Muscle of back (tissue), 3 donors: ENCODE measurements at regions not wholly inside any gene's neighbourhood (a gene's known extent, or its start where the extent isn't known, plus 50 kb on each side); places are given as distances from the start of the nearest gene placed in this dataset.

Experiments
- DNase-seq, 3 donors: peaks; one replicate each; pipeline versions ENCODE4 v3.0.0 to v3.0.0-alpha.2; 2013

DNA sequence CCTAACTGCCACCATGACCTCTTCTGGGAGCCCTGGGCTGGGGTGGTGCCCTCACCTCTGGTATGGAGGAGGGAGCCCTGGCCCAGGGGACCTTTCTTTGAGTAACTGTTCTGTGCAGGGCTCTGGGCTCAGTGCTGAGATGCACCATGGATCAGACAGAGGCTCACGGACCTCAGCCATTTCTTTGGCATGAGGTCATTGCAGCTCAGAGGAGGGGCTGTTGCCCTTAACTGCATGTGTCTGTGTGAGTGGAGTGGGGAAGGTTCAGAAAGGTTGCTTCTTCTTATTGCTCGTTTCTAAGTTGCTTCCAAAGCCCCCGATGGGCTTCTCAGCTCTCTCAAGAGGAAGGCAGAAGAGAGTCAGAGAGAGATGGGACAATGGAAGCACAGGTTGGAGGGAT is 233.9 kb downstream of the RPS24 start:
- DNase-seq, result no peak

DNA sequence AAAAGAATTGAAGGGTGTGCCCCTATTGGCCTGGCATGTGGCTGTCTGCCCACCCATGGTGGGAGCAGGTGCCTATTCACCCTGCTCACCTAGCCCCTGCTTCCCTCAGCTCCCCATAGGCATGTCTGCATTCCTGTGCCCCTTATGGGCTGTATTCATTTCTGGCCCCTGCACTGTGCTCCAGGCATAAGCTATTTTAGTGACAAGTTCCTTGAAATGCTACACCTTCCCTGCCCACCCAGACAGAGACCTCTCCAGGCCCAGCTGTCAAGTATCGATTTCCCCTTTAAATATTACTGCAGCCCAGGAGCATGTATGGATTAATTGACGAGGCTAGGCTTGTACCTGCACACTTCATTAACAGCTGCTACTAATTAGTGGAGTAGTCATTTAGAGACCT is 235.4 kb downstream of the RPS24 start:
- DNase-seq, result no peak

DNA sequence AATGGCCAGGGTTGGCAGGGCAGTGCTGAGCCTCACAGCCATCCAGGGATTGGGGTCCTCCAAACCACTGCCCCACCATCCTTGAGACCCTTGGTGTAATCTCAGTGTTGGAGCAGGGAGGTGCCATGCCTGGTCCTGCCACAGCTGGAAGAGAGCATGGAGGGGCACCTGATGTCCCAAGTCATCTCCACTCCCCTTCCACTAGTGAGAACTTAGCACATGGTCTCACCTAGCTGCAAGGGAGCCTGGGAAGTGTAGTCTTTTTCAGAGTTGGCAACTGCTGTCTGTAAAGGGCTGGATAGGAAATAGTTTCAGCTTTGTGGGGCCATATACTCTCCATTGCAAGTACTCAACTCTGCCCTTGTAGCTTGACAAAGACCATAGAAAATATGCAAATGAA is 238.7 kb downstream of the RPS24 start:
- DNase-seq, result no peak

DNA sequence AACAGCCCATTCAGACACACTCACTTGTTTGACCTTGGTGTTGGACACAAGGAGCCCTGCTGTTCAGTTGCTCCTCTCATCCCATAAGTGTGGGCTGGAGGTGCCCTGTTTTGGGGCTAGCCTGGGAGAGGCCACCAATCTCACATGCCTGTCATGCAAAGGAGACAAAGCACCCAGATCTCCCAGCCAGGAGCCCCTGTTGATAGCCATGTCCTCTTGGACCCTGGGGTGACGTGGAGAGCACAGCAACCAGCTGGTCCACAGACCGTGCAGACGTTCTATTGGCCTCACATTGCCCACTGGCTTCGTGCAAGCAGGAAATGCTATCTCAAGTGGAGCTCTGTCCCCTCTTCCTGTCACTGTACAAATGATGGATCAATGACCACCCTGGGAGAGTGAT is 240.8 kb downstream of the RPS24 start:
- DNase-seq, result no peak

DNA sequence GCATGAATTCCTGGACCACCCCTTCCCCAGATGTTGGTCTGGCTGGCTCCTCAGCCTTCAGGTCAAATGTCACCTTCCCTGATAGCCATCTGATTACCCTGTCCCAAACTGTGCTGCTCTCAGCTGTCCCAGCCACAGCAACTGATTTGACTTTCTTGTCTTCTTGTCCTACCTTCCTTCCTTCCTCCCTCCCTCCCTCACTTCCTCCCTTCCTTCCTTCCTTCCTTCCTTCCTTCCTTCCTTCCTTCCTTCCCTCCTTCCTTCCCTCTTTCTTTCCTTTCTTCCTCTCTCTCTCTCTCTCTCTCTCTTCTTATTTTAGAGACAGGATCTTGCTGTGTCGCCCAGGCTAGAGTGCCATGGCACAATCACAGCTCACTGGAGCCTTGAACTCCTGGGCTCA is 242.5 kb downstream of the RPS24 start:
- DNase-seq, result no peak

DNA sequence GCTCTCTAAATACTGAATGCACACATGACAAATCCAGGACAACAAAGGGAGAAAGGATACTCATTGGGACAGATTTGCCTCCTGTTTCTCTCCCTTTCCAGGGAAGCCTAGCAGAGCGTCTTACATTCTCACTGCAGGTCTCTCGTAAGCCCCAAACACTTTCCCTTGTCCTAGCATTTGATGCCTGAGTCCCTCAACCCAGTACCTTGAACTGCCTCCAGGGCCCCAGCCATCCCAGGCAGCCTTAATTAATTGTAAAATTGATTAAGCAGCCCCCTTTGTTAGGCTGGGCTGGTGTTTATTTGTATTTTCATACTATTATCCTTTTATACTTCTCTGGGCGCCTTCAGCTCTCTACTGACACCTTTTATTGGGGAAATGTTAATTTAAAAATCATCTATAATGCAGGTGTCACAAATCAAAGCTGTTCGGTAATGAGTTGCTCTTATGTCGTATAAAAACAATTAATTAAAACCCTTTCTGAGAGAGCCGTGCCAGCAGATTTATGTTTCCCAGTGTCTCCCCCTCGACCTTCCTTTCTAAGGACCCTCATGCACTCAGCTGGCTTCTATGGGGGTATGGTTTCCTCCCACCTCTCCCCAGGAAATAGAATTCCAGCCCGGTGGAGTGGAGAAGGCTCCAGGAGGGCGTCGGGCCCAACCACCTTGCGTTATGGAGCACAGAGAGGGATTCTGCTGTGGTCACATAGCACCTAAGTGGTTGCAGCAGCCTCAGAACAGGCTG is 243.8 kb downstream of the RPS24 start:
- DNase-seq, result no peak

DNA sequence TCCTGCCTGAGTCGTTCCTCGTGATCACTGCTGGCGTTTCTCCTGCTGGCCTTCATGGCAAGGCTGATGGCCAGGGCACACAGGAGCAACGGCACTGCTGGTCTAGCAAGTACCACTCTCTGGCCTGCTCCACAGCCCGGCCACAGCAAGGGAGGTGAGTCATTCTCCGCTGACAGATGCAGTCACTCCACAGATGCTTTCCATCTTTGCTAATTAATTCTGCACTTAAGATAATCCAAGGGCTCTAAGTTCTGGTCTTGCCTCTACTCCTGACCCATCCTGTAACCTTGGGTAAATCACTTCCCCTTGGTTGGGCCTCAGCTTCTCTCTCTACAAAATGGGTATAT is 244.4 kb downstream of the RPS24 start:
- no peak for DNase-seq

DNA sequence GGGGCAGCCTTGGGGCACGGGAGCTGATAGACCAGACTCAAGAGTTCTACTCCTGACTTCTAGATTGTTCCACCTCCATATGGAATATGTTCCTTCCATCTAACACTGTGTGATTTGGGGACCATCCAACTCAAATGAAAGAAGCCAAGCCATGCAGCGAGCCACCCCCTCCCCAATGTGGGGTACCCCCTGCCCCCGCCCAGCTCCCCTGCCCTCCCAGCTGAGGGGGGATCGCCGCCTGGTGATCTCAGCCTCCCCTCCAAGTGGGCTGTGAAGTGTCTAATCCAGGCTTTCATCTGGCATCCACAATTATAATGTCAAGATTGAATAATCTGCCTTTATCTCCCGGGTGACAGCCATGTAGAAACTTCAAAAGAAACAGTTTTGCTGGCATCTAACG is 246.1 kb downstream of the RPS24 start:
- no peak for DNase-seq

DNA sequence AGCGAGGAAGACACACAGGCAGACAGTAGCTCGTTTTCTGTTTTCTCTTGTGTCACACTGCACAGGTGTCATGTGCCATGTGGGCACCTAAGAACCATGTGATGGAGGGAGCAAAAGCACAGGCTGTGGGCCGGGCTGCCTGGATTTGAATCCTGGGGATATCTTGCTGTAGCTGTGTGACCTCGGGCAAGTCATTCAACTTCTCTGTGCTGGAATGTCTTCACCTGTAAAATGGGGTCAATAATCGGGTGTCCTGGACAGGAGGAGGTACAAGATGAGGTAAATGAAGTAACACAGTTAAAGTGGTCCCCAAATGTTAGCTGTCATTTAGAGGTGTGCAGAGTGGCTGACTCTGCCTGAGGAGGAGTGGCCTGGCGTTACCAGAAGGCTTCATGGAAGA is 246.9 kb downstream of the RPS24 start:
- DNase-seq, result no peak

DNA sequence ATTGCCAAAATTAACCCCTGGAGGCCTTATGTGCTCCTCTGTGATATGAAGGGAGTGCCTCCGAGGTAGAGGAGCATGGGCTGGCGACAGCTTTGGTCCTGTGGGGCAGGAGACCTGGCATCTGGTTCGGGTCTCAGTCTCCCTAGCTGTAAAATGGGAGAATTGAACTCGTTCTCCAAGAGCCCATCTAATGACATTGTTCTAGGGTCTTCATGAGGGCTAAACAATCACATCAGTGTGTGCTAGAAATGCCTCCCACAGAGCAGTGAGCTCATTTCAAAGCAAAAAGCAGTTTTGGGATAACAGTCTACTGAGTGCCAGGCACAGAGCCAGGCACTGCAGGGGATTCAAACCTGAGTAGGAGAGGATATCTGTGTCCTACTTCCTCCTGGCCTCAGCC is 248.0 kb downstream of the RPS24 start:
- DNase-seq, result no peak

DNA sequence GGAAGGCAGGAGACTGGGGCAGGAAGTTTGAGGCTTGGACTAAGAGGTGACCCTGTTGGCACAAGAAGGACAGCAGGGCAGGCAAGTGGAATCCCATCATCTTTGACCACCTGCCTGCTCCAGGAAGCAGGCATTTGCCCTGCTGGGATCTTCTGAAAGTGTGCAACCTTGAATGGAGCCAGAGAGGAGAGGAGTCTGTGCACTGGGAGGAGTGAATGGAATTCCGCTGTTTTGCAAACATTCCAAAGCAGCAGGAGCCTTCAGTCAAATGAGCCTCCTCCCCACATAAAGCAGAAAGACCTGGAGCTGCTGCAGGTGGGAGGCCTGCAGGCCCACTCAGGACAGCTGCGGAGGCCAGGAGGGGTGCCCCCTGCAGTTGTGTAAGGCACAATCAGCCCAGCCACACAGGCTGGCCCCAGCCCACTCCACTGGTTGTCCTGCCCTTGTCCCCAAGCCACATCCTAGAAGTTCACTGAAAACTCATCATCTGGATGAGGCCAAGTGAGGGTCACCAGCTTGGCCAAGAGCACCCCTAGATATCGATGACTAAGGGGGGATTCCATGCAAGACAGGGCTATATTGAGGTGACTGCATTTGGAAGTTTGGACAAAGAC is 249.5 kb downstream of the RPS24 start:
- DNase-seq, result no peak

DNA sequence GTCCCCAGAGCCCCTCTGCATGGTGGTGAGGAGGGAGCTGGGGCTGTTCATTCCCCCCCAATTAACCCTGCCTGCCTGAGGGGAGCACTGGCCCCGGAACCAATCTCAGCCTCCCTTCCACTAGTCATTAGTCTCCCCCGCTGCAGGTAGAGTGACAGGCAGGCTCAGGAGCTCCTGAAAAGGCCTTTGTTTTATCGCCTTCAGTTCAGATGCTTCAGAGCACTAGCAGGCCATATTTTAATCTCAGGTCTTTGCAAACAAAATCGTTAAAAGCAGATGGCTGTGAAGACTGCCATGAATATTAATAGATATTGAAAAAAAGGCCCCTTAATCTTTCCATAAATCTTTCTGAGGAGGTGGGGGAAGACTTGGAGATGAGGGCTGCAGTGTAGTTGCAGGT is 250.7 kb downstream of the RPS24 start:
- no peak for DNase-seq

DNA sequence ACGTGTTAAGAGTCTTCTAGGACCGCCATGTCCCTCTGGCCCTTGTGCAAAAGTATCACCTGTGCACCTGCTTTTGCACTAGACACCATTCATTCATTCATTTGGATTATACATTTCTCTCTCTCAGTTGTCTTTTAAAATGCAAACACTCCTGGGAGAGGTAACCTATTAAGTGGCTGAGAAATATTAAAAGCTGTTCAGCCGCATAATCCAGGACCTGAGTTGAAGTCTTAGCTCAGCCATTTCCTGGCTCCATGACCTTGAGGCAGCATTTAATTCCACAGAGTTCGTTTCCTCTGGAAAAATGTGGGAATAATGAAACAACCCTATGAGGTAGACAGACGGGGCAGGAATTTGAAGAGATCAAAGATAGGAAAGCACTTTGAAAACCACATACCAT is 251.6 kb downstream of the RPS24 start:
- no peak for DNase-seq

DNA sequence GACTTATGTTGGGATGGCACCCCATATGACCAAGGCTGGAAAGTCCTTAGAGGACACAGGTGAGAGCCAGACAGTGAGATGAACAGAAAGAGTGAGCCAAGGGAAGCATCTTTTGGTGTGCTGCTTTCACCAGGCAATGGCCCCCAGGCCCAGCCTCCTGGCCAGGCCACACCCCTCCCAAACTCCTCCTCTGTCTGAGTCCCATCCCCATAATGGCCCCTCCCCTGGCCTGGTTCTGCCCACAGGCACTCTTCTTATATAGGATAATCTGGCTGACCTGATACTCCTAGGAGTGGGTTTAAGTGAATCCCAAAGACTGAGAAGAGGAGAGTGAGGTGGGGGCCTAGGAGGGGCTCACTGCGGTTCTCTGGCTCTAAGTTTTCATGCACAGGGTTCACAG is 252.5 kb downstream of the RPS24 start:
- DNase-seq, result no peak

DNA sequence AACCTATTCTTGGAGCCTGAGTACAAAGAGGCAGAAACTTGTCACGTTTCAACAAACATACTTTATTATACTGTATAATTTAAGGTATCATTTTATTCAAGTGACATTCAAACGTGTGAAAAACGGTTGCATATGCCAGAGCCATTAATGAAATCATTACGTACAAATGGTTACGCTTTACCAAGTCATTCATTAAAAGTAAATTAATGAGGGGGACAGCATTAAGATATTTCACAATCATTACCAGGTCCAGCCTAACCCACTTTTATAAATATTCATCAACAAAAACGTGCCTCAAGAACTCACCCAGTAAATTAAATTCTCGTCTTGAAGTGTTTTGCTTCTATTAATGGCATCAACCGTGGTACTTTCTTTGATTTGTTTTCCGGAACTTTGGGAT is 253.0 kb downstream of the RPS24 start:
- no peak for DNase-seq

DNA sequence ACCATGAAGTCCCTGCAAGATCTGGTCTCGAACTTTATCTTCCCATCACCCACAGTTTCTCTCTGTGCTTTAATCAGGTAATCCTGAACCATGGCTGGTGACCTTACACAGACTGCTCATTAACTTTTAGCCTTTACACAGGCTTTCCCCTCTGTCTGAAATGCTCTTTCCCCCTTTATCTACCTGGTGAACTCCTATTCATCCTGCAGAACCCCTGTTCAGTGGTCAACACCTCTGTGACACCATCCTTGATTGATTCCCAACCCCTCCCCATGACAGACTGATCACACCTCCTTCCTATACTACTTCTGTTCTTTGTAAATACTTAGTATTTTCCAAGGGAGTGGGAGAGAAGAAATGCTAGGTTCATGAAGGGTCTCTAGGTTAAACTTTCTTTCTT is 254.0 kb downstream of the RPS24 start:
- DNase-seq, result no peak

DNA sequence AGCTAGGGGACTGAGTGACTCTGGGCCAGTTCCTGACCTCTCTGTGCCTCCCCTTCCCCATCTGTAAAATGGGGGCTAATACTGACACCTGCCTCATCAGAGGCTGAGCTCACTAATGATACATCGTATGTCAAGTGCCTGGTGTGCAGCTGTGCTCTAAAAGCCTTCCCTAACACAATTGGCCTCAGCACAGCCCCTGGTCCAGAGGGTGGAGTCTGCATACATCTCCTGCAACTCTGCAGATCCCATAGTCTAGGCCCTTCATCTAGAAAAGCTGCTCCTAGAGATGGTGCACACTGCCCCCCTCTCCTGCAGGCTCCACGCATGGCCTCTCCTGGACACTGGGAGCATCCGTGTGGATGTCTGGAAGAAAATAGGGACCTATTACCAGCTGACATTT is 255.0 kb downstream of the RPS24 start:
- peak in 1 of 3 donors; percentile 30 for DNase-seq

DNA sequence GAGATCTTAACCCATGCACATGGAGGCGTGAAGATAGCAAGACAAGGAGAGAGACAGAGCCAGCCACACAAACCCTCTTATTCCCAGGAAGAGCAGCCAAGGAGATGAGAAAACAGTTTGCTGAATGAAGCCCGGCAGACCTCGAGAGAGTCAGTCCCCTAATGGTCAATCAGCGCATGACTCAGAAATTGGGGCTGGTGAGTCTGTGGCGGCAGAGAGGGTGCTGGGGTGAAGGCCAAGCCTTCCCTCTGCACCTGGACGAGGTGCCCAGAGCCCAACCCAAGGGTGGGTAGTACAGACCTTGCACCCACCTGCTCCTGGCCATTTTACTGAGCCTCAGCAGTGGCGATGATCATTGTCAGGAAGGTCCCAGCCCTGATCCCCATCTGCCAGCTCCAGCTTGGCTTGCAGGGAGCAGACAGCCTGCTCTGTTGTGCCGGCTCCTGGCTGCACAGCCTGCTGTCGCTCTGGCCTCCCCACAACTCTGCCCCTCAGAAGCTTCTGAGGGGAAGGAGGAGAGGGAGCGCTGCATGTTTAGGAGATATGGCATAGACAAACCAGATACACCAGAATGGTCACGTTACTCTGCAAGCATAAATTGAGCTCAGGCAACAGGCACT is 256.6 kb downstream of the RPS24 start:
- DNase-seq, result no peak

DNA sequence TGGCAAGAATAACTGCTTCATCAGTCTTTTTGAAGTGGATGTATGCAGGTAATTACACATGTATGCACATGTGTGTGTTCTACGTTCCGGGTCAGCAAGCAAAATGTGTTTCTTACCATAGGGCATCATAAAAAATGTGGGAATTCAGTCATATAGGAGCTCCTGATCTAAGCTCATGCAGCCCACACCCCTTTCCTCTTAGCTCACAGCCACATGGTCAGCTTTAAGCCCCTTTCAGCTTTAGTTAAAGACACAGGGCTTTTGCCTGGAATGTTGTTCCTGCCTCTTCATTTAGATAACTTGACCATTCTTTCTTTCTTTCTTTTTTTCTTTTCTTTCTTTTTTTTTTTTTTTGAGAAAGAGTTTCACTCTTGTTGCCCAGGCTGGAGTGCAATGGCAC is 258.1 kb downstream of the RPS24 start:
- no peak for DNase-seq

DNA sequence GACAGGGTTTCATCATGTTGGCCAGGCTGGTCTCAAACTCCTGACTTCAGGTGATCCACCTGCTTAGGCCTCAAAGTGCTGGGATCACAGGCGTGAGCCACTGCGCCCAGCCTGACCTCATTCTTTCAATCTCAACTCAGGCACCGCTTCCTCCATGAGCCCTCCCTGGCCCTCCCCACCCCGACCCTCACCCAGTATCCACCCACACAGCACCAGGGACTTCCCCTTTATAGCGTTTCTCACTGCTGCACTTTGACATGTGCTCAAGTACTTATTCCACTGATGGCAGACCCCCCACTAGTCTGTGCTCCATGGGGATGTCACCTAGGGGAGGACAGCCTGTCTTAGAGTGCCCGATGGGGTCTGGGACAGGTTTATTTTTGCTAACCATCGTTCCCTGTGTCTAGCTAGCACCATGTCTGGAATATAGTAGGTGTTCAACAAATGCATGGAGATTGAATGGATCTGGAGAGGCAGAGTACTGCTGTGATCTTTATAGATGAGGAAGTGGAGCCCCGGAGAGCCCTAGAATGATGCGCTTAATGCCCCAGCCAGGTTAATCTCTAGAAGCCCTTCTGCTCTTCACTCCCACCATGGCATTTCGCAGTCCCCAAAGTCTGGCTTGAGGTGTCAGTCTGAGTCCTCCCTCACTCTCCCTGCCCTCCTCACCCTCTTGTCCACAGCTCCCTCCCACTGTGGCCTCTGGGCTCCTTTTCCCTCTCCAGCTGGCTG is 258.8 kb downstream of the RPS24 start:
- no peak for DNase-seq

DNA sequence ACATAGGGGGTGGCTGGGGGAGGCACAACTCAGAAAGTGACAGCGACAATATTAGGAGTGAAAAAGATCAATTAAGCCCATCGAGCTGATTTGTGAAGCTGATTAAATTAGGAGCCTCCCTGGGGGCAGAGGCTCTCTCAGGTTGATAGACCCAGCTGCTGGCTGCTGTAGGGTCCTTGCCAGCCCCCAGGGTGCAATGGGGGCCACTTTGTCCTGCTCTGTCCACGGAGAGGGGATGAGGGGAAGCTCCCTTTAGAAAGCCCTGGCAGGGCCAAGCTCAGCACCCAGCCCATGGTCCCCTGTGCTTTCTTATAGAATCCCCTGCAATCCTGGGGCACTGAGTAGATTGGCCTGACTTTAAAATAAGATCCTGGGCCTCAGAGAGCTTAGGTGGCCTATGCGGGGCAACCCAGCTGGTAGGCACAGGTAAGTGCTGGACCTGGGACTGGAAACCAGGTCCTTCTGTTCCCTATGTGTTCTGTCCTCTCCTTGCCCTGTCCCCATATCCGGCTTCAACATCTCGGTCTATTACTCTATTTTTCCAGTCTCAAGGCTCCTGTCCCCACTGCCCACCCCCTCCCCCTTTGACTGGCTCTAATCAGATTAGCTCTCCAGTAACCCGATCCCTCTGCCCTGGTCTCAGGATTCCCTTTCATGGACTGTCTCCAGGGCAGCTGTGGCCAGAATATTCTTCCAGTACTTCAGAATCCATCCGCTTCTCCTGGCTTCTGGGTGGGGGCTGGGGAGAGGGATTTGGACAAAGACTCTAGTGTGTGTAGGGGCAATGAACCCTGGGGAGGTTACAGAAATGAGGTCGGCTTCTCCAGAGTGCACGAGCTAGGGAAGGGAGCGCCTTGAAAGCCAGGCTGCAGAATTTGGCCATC is 259.6 kb downstream of the RPS24 start:
- DNase-seq, result peak in 1 of 3 donors; percentile 69

DNA sequence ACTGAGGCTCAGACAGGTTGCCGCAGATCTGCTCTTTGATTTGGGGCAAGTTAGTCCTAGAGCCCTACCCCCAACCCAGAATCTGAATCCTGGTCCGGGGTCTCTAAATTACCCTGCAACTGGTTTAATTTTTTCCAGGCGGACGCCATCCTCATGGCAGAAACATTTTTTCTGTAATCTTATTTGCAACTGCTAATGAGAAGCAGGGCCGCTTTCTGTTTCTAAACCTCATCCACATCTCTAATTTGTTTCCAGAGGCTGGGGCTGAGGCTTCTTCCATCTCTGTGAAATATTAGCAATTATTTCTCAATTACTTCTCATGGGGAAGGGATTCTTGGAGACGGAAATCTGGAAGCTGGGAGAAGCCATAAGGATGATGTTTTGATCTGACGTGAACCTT is 261.6 kb downstream of the RPS24 start:
- DNase-seq, result no peak
